HepG2 (cell line): ENCODE measurements at regions not wholly inside any gene's neighbourhood (a gene's known extent, or its start where the extent isn't known, plus 50 kb on each side); places are given as distances from the start of the nearest gene placed in this dataset.

Experiments used
- ATAC-seq: fragments of 200-7000 bp; cut with Tn5 transposase; 3 replicates; pipeline ENCODE4 v1.9.1; 2020; ENCODE audit warnings: mild to moderate bottlenecking, moderate library complexity
- BruUV-seq: library from RNA; stranded (reverse); fragments of 400-500 nt; replicated peaks from 2 replicates; lab custom pipeline; 2021; lab: Mats Ljungman, UMichigan
- CTCF ChIA-PET: fragments of 300-600 bp; formaldehyde crosslinking; extraction: SDS; loops from one replicate; lab custom pipeline; 2021; ENCODE audit warnings: low total read pairs, inconsistent platforms, low intra/inter-chr PET ratio; lab: Yijun Ruan, JAX
- POLR2A ChIA-PET: fragments of 350-600 bp; sonication (Branson Sonifier 250); formaldehyde crosslinking; loops from one replicate; lab custom pipeline; 2020; ENCODE audit warnings: antibody characterized with exemption, inconsistent platforms; lab: Yijun Ruan, JAX
- DNase-seq: peaks from one replicate; pipeline ENCODE4 v3.0.0-alpha.2; 2015; ENCODE audit warnings: low spot score
- FAIRE-seq: peaks from 3 replicates; lab custom pipeline; 2011; peaks lifted over from hg19 to GRCh38; lab: Jason Lieb, UNC
- H2AFZ ChIP-seq: one replicate; pipeline ENCODE4 v1.6.1; 2011; ENCODE audit warnings: low read length, inconsistent platforms
- H3K27ac ChIP-seq: fragments of 300-600 bp; 3 replicates; pipeline ENCODE4 v1.8.0; 2011; ENCODE audit warnings: mixed run types, mild to moderate bottlenecking, mixed read lengths, low read length, inconsistent platforms; ENCODE audit not compliant: insufficient read depth; ENCODE audit errors: extremely low read length
- H3K27me3 ChIP-seq, 2 experiments: fragments of 200-600 bp in 1 of 2; 2 replicates in 1 of 2; 3 replicates in 1 of 2; pipeline versions ENCODE4 v1.6.0 to v1.8.0; 2011; ENCODE audit warnings: low read length in 2 of 2, mild to moderate bottlenecking in 2 of 2, moderate library complexity in 2 of 2, inconsistent platforms in 1 of 2; ENCODE audit not compliant: insufficient read depth in 2 of 2, control insufficient read depth in 1 of 2
- H3K36me3 ChIP-seq, 2 experiments: fragments of 200-600 bp in 1 of 2; replicated peaks in 1 of 2; 2 replicates in 1 of 2; 3 replicates in 1 of 2; pipeline versions ENCODE4 v1.5.1 to v1.8.0; 2011; ENCODE audit warnings: low read length in 2 of 2, inconsistent platforms in 1 of 2; ENCODE audit not compliant: insufficient read depth in 2 of 2, control insufficient read depth in 1 of 2
- H3K4me1 ChIP-seq: 2 replicates; pipeline ENCODE4 v1.5.1; 2012; ENCODE audit warnings: low read length, inconsistent platforms; ENCODE audit not compliant: insufficient read depth
- H3K4me2 ChIP-seq: 2 replicates; pipeline ENCODE4 v1.6.0; 2011; ENCODE audit warnings: low read depth, low read length, inconsistent platforms
- H3K4me3 ChIP-seq, 3 experiments: fragments of 200-600 bp in 1 of 3; sonication (generic), shearing (Covaris generic) in 1 of 3; replicated peaks in 1 of 3; 2 replicates each; pipeline ENCODE4 v1.5.1; 2011 to 2016; ENCODE audit warnings: low read length in 3 of 3, inconsistent platforms in 2 of 3, low read depth in 2 of 3, mild to moderate bottlenecking in 2 of 3, control low read depth in 1 of 3, mixed read lengths in 1 of 3; ENCODE audit not compliant: insufficient read depth in 1 of 3
- H3K79me2 ChIP-seq: one replicate; pipeline ENCODE4 v1.6.1; 2011; ENCODE audit warnings: low read length, inconsistent platforms; ENCODE audit not compliant: insufficient read depth
- H3K9ac ChIP-seq: 2 replicates; pipeline ENCODE4 v1.6.0; 2011; ENCODE audit warnings: mild to moderate bottlenecking, low read depth, low read length, inconsistent platforms; ENCODE audit not compliant: insufficient read depth
- H3K9me3 ChIP-seq: 2 replicates; pipeline ENCODE4 v1.5.1; 2012; ENCODE audit warnings: mild to moderate bottlenecking, low read length
- H4K20me1 ChIP-seq: 2 replicates; pipeline ENCODE4 v1.6.0; 2011; ENCODE audit warnings: inconsistent platforms, mild to moderate bottlenecking, low read length, moderate library complexity; ENCODE audit not compliant: insufficient read depth
- EED ChIP-seq: sonication (generic); formaldehyde crosslinking; IDR thresholded peaks from 2 replicates; pipeline ENCODE4 v1.5.0; 2020; ENCODE audit warnings: mild to moderate bottlenecking, missing genetic modification reagents
- RELA ChIP-seq: sonication (generic); formaldehyde crosslinking; IDR thresholded peaks from 2 replicates; pipeline ENCODE4 v1.4.0; 2020; ENCODE audit warnings: missing genetic modification reagents
- SRF ChIP-seq: IDR thresholded peaks from 2 replicates; pipeline ENCODE4 v1.6.1; 2011; ENCODE audit warnings: mild to moderate bottlenecking, low read depth, low read length, moderate library complexity
- ZNF33A ChIP-seq: sonication (generic); formaldehyde crosslinking; IDR thresholded peaks from 2 replicates; pipeline ENCODE4 v1.5.1; 2020; ENCODE audit warnings: missing genetic modification reagents, mild to moderate bottlenecking, moderate library complexity, borderline replicate concordance
- ZNF567 ChIP-seq: sonication (generic); formaldehyde crosslinking; IDR thresholded peaks from 2 replicates; pipeline ENCODE4 v1.8.1; 2023; ENCODE audit warnings: mild to moderate bottlenecking, missing genetic modification reagents, borderline replicate concordance
- ZNF629 ChIP-seq: sonication (generic); formaldehyde crosslinking; conservative IDR thresholded peaks from 2 replicates; pipeline ENCODE4 v1.5.0; 2020; ENCODE audit warnings: missing genetic modification reagents
- ZNF781 ChIP-seq: sonication (generic); formaldehyde crosslinking; IDR thresholded peaks from 2 replicates; pipeline ENCODE4 v1.5.1; 2020; ENCODE audit warnings: borderline replicate concordance, mild to moderate bottlenecking, missing genetic modification reagents; ENCODE audit errors: not compliant biosample characterization
- ZSCAN31 ChIP-seq: sonication (generic); formaldehyde crosslinking; IDR thresholded peaks from 2 replicates; pipeline ENCODE4 v1.5.0; 2020; ENCODE audit warnings: low read depth, mild to moderate bottlenecking, missing genetic modification reagents
- in situ Hi-C: cut with HindIII; loops from 2 replicates; pipeline ENCODE4 v1.10.0; 2017; ENCODE audit warnings: low pct_unique_long_range_greater_than_20kb; ENCODE audit not compliant: extremely low pct_ligation_motif_present
- intact Hi-C: fragments of 100-400 bp; cut with micrococcal nuclease; formaldehyde crosslinking; loops from one replicate; pipeline ENCODE4 v1.10.0; 2022; ENCODE audit not compliant: unreplicated experiment
- TF ChIP-seq, protein P1 (sequence below): sonication (generic); formaldehyde crosslinking; IDR thresholded peaks from 2 replicates; pipeline ENCODE4 v1.4.0; 2020; ENCODE audit warnings: missing genetic modification reagents
- TF ChIP-seq, protein P2 (sequence below): IDR thresholded peaks from 2 replicates; pipeline ENCODE4 v1.6.1; 2016; ENCODE audit warnings: low read depth, missing genetic modification reagents, missing compliant biosample characterization
- TF ChIP-seq, protein P3 (sequence below): sonication (generic); formaldehyde crosslinking; IDR thresholded peaks from 2 replicates; pipeline ENCODE4 v1.5.1; 2020; ENCODE audit warnings: missing genetic modification reagents, mild to moderate bottlenecking, borderline replicate concordance

DNA sequence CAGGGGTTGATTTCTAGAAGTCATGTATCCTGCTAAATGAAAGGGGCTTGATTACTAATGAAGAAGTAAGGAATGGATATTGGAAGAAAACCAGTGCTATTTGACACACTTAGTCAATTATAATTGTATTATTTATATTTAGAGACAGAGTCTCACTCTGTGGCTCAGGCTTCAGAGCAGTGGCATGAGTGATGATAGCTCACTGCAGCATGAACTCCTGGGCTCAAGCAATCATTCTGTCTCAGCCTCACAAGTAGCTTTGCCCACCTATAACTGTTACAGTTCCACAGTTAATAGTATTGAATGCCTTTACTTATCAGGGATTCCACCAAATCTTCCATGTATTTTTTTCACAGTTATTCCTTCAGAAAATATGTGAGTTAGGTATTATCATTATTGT, 432.0 kb upstream of the TGFBR2 start:
- TF ChIP-seq ZNF629 (CRISPR knock-in tag) = no peak
- no peak for TF ChIP-seq RELA
- no peak for TF ChIP-seq ZSCAN31 (CRISPR knock-in tag)
- TF ChIP-seq ZNF567 (CRISPR knock-in tag) = no peak
- TF ChIP-seq, protein P1, sequence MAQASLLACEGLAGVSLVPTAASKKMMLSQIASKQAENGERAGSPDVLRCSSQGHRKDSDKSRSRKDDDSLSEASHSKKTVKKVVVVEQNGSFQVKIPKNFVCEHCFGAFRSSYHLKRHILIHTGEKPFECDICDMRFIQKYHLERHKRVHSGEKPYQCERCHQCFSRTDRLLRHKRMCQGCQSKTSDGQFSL (CRISPR knock-in tag) = no peak
- TF ChIP-seq EED = no peak
- TF ChIP-seq, protein P2, sequence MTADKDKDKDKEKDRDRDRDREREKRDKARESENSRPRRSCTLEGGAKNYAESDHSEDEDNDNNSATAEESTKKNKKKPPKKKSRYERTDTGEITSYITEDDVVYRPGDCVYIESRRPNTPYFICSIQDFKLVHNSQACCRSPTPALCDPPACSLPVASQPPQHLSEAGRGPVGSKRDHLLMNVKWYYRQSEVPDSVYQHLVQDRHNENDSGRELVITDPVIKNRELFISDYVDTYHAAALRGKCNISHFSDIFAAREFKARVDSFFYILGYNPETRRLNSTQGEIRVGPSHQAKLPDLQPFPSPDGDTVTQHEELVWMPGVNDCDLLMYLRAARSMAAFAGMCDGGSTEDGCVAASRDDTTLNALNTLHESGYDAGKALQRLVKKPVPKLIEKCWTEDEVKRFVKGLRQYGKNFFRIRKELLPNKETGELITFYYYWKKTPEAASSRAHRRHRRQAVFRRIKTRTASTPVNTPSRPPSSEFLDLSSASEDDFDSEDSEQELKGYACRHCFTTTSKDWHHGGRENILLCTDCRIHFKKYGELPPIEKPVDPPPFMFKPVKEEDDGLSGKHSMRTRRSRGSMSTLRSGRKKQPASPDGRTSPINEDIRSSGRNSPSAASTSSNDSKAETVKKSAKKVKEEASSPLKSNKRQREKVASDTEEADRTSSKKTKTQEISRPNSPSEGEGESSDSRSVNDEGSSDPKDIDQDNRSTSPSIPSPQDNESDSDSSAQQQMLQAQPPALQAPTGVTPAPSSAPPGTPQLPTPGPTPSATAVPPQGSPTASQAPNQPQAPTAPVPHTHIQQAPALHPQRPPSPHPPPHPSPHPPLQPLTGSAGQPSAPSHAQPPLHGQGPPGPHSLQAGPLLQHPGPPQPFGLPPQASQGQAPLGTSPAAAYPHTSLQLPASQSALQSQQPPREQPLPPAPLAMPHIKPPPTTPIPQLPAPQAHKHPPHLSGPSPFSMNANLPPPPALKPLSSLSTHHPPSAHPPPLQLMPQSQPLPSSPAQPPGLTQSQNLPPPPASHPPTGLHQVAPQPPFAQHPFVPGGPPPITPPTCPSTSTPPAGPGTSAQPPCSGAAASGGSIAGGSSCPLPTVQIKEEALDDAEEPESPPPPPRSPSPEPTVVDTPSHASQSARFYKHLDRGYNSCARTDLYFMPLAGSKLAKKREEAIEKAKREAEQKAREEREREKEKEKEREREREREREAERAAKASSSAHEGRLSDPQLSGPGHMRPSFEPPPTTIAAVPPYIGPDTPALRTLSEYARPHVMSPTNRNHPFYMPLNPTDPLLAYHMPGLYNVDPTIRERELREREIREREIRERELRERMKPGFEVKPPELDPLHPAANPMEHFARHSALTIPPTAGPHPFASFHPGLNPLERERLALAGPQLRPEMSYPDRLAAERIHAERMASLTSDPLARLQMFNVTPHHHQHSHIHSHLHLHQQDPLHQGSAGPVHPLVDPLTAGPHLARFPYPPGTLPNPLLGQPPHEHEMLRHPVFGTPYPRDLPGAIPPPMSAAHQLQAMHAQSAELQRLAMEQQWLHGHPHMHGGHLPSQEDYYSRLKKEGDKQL (CRISPR knock-in tag) = no peak
- TF ChIP-seq ZNF781 (CRISPR knock-in tag) = no peak
- TF ChIP-seq, protein P3, sequence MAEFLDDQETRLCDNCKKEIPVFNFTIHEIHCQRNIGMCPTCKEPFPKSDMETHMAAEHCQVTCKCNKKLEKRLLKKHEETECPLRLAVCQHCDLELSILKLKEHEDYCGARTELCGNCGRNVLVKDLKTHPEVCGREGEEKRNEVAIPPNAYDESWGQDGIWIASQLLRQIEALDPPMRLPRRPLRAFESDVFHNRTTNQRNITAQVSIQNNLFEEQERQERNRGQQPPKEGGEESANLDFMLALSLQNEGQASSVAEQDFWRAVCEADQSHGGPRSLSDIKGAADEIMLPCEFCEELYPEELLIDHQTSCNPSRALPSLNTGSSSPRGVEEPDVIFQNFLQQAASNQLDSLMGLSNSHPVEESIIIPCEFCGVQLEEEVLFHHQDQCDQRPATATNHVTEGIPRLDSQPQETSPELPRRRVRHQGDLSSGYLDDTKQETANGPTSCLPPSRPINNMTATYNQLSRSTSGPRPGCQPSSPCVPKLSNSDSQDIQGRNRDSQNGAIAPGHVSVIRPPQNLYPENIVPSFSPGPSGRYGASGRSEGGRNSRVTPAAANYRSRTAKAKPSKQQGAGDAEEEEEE (CRISPR knock-in tag) = no peak
- no peak for TF ChIP-seq SRF
- no peak for TF ChIP-seq ZNF33A (CRISPR knock-in tag)
- TF ChIP-seq, all 625 proteins: peak for 0
- Histone ChIP-seq H3K27ac (no peak overlapping the region), H3K4me1 (peaks cover 19% of the 10 kb centered on the region), H3K4me2 (no peak overlapping the region), H4K20me1 (no peaks in the 10 kb centered on the region), H3K9ac (no peak overlapping the region), H3K9me3 (no peaks in the 10 kb centered on the region), H3K36me3 (no peaks in the 10 kb centered on the region), H3K27me3 (no peaks in the 10 kb centered on the region), H3K79me2 (no peaks in the 10 kb centered on the region), H2AFZ (no peak overlapping the region), H3K4me3 (no peak overlapping the region)
- no TSS peak for BruUV-seq
- ATAC-seq (no peak), DNase-seq (no peak), FAIRE-seq (no peak)
- ChIA-PET POLR2A (no interaction called here), CTCF (no interaction called here)
- intact Hi-C loops = no loop called here
- in situ Hi-C loops = no loop called here
